ENCODE measurements at regions not wholly inside any gene's neighbourhood (a gene's known extent, or its start where the extent isn't known, plus 50 kb on each side); places are given as distances from the start of the nearest gene placed in this dataset.
"Not testable (repeated sequence)": the region's sequence is repeated elsewhere in the genome, so short reads cannot be mapped to it uniquely, and the experiment has no call there.

- no peak for DNase-seq
Observed at GRCh38 chr6:80535914-80536565, 429.6 kb downstream of the BCKDHB start.

GRCh38 chr6:80531681-80532619 lies 425.5 kb downstream of the BCKDHB start:
- DNase-seq, result no peak

GRCh38 chr6:80530103-80530502 lies 423.6 kb downstream of the BCKDHB start:
- no peak for DNase-seq

- no peak for DNase-seq
Observed at GRCh38 chr6:80528115-80528514, 421.6 kb downstream of the BCKDHB start.

GRCh38 chr6:80527552-80528052 lies 421.1 kb downstream of the BCKDHB start:
- DNase-seq, result no peak

GRCh38 chr6:80523531-80523997 lies 417.1 kb downstream of the BCKDHB start:
- DNase-seq, result no peak

- DNase-seq, result no peak
Observed at GRCh38 chr6:80523010-80523409, 416.5 kb downstream of the BCKDHB start.

- no peak for DNase-seq
Observed at GRCh38 chr6:80522576-80522975, 416.1 kb downstream of the BCKDHB start.

- no peak for DNase-seq
Observed at GRCh38 chr6:80519811-80520594, 413.5 kb downstream of the BCKDHB start.

- no peak for DNase-seq
Observed at GRCh38 chr6:80517525-80517924, 411.1 kb downstream of the BCKDHB start.

- not testable (repeated sequence) for DNase-seq
Observed at GRCh38 chr6:80510521-80510920, 404.1 kb downstream of the BCKDHB start.

- no peak for DNase-seq
Observed at GRCh38 chr6:80508885-80509630, 402.6 kb downstream of the BCKDHB start.

- DNase-seq, result no peak
Observed at GRCh38 chr6:80504882-80505281, 398.4 kb downstream of the BCKDHB start.

- DNase-seq, result no peak
Observed at GRCh38 chr6:80503660-80504059, 397.2 kb downstream of the BCKDHB start.

- no peak for DNase-seq
Observed at GRCh38 chr6:80502871-80503270, 396.4 kb downstream of the BCKDHB start.

- no peak for DNase-seq
Observed at GRCh38 chr6:80501636-80502035, 395.2 kb downstream of the BCKDHB start.

GRCh38 chr6:80497696-80498486 lies 391.4 kb downstream of the BCKDHB start:
- DNase-seq, result not testable (repeated sequence)

GRCh38 chr6:80489911-80490635 lies 383.6 kb downstream of the BCKDHB start:
- no peak for DNase-seq

- no peak for DNase-seq
Observed at GRCh38 chr6:80488190-80488589, 381.7 kb downstream of the BCKDHB start.

- not testable (repeated sequence) for DNase-seq
Observed at GRCh38 chr6:80485494-80485893, 379.0 kb downstream of the BCKDHB start.

GRCh38 chr6:80482056-80482455 lies 375.6 kb downstream of the BCKDHB start:
- no peak for DNase-seq

Data from CD4-positive, alpha-beta T cell treated with Interleukin-1 beta for 1 hour (primary cell).